KMS-11 (cell line): ENCODE measurements at regions not wholly inside any gene's neighbourhood (a gene's known extent, or its start where the extent isn't known, plus 50 kb on each side); places are given as distances from the start of the nearest gene placed in this dataset.

Experiments
- H2AFZ ChIP-seq: fragments of 200-600 bp; sonication (generic); 2 replicates; pipeline ENCODE4 v1.6.1; 2016; ENCODE audit warnings: antibody characterized with exemption, mixed run types, low read depth
- H3K27ac ChIP-seq: fragments of 200-600 bp; sonication (generic); 2 replicates; pipeline ENCODE4 v1.6.1; 2016; ENCODE audit warnings: mild to moderate bottlenecking, mixed run types
- H3K27me3 ChIP-seq: fragments of 200-600 bp; sonication (generic); 2 replicates; pipeline ENCODE4 v1.6.1; 2017; ENCODE audit warnings: mild to moderate bottlenecking, low read depth, mixed run types, moderate library complexity; ENCODE audit not compliant: insufficient read depth
- H3K36me3 ChIP-seq: fragments of 200-600 bp; sonication (generic); 2 replicates; pipeline ENCODE4 v1.6.1; 2017; ENCODE audit warnings: mild to moderate bottlenecking, mixed run types; ENCODE audit not compliant: insufficient read depth
- H3K4me1 ChIP-seq: fragments of 200-600 bp; sonication (generic); 2 replicates; pipeline ENCODE4 v1.6.1; 2016; ENCODE audit warnings: mild to moderate bottlenecking, low read depth, mixed run types; ENCODE audit not compliant: poor library complexity, severe bottlenecking
- H3K4me2 ChIP-seq: fragments of 200-600 bp; sonication (generic); 2 replicates; pipeline ENCODE4 v1.7.0; 2016; ENCODE audit warnings: mild to moderate bottlenecking, mixed run types
- H3K4me3 ChIP-seq: fragments of 200-600 bp; sonication (generic); IDR thresholded peaks from 2 replicates; pipeline ENCODE4 v1.6.1; 2017; ENCODE audit warnings: low read depth, low read length, mixed read lengths; ENCODE audit not compliant: insufficient read depth
- H3K79me2 ChIP-seq: fragments of 200-600 bp; sonication (generic); 2 replicates; pipeline ENCODE4 v1.6.1; 2016; ENCODE audit warnings: low read depth, mixed run types; ENCODE audit not compliant: insufficient read depth
- H3K9ac ChIP-seq: fragments of 200-600 bp; sonication (generic); 2 replicates; pipeline ENCODE4 v1.6.1; 2016; ENCODE audit warnings: mild to moderate bottlenecking, mixed run types
- H4K20me1 ChIP-seq: fragments of 200-600 bp; sonication (generic); 2 replicates; pipeline ENCODE4 v1.6.1; 2016; ENCODE audit warnings: mild to moderate bottlenecking, mixed run types; ENCODE audit not compliant: insufficient read depth
- CTCF ChIP-seq: fragments of 200-600 bp; sonication (generic); conservative IDR thresholded peaks from 2 replicates; pipeline ENCODE4 v1.6.1; 2017; ENCODE audit warnings: low read depth, mild to moderate bottlenecking, antibody characterized with exemption, low read length, moderate library complexity, mixed read lengths

GRCh38 chr5:68803881-68804319, 289.9 kb upstream of the SLC30A5 start:
- no peak overlapping the region for H2AFZ ChIP-seq
- no peak for TF ChIP-seq CTCF
- no peak overlapping the region for H3K4me2 ChIP-seq
- no peak overlapping the region for H3K9ac ChIP-seq
- H4K20me1 ChIP-seq: no peaks in the 10 kb centered on the region
- H3K4me1 ChIP-seq: no peaks in the 10 kb centered on the region
- no peaks in the 10 kb centered on the region for H3K79me2 ChIP-seq
- H3K36me3 ChIP-seq: no peaks in the 10 kb centered on the region
- no peaks in the 10 kb centered on the region for H3K27me3 ChIP-seq
- no peak overlapping the region for H3K4me3 ChIP-seq
- H3K27ac ChIP-seq: no peak overlapping the region

GRCh38 chr5:68804343-68804742, 289.5 kb upstream of the SLC30A5 start:
- Histone ChIP-seq H3K4me3 (no peak overlapping the region), H3K36me3 (no peaks in the 10 kb centered on the region), H3K4me1 (no peaks in the 10 kb centered on the region), H3K27me3 (no peaks in the 10 kb centered on the region), H3K79me2 (no peaks in the 10 kb centered on the region), H3K9ac (no peak overlapping the region), H4K20me1 (no peaks in the 10 kb centered on the region), H2AFZ (no peak overlapping the region), H3K27ac (no peak overlapping the region), H3K4me2 (no peak overlapping the region)
- TF ChIP-seq CTCF: no peak

GRCh38 chr5:68805444-68805843, 288.4 kb upstream of the SLC30A5 start:
- H3K4me1 ChIP-seq: no peaks in the 10 kb centered on the region
- no peak overlapping the region for H3K4me3 ChIP-seq
- no peak overlapping the region for H3K27ac ChIP-seq
- H3K4me2 ChIP-seq: no peak overlapping the region
- no peak overlapping the region for H3K9ac ChIP-seq
- no peaks in the 10 kb centered on the region for H3K27me3 ChIP-seq
- no peaks in the 10 kb centered on the region for H4K20me1 ChIP-seq
- H3K79me2 ChIP-seq: no peaks in the 10 kb centered on the region
- TF ChIP-seq CTCF: no peak
- no peak overlapping the region for H2AFZ ChIP-seq
- no peaks in the 10 kb centered on the region for H3K36me3 ChIP-seq

- H3K27me3 ChIP-seq: no peaks in the 10 kb centered on the region
- H3K79me2 ChIP-seq: no peaks in the 10 kb centered on the region
- H3K4me3 ChIP-seq: no peak overlapping the region
- H3K4me2 ChIP-seq: no peak overlapping the region
- no peaks in the 10 kb centered on the region for H4K20me1 ChIP-seq
- H2AFZ ChIP-seq: no peak overlapping the region
- H3K36me3 ChIP-seq: no peaks in the 10 kb centered on the region
- no peak overlapping the region for H3K27ac ChIP-seq
- TF ChIP-seq CTCF: no peak
- no peaks in the 10 kb centered on the region for H3K4me1 ChIP-seq
- H3K9ac ChIP-seq: no peak overlapping the region
These were observed 276.2 kb upstream of the SLC30A5 start for GRCh38 chr5:68817632-68818031.
